GM12892 (cell line): ENCODE measurements at regions not wholly inside any gene's neighbourhood (a gene's known extent, or its start where the extent isn't known, plus 50 kb on each side); places are given as distances from the start of the nearest gene placed in this dataset.

Source experiments
- DNase-seq: peaks from one replicate; pipeline ENCODE4 v3.0.0; 2011; ENCODE audit not compliant: insufficient read length
- FAIRE-seq: peaks from 2 replicates; lab custom pipeline; 2011; peaks lifted over from hg19 to GRCh38; lab: Jason Lieb, UNC
- POLR2A ChIP-seq: IDR thresholded peaks from 2 replicates; pipeline ENCODE4 v1.6.1; 2011; ENCODE audit warnings: low read depth, low read length, control low read depth
- POLR2AphosphoS5 ChIP-seq: IDR thresholded peaks from 2 replicates; pipeline ENCODE4 v1.6.1; 2011; ENCODE audit warnings: low read depth, low read length, control low read depth
- TAF1 ChIP-seq: IDR thresholded peaks from 2 replicates; pipeline ENCODE4 v1.6.1; 2011; ENCODE audit warnings: low read depth, mild to moderate bottlenecking, control low read depth, low read length, borderline replicate concordance

GRCh38 chr5:166428264-166428803 lies 1863.1 kb upstream of the WWC1 start:
- TF ChIP-seq POLR2AphosphoS5 (no peak), POLR2A (no peak), TAF1 (no peak)
- FAIRE-seq (no peak), DNase-seq (no peak)

GRCh38 chr5:166430491-166431319 lies 1860.7 kb upstream of the WWC1 start:
- DNase-seq (no peak), FAIRE-seq (no peak)

GRCh38 chr5:166431456-166431855 lies 1860.0 kb upstream of the WWC1 start:
- FAIRE-seq (no peak), DNase-seq (no peak)
- TF ChIP-seq TAF1 (no peak), POLR2A (no peak), POLR2AphosphoS5 (no peak)

More at GRCh38 chr5:166430491-166431319, 1860.7 kb upstream of the WWC1 start:
- TF ChIP-seq POLR2AphosphoS5 (no peak), TAF1 (no peak)

GRCh38 chr5:166433679-166434078 lies 1857.8 kb upstream of the WWC1 start:
- no peak for TF ChIP-seq POLR2A
- TF ChIP-seq POLR2AphosphoS5: no peak
- TF ChIP-seq TAF1: no peak
- DNase-seq (no peak), FAIRE-seq (no peak)

- DNase-seq (no peak), FAIRE-seq (no peak)
- no peak for TF ChIP-seq TAF1
- no peak for TF ChIP-seq POLR2A
- no peak for TF ChIP-seq POLR2AphosphoS5
Measured at GRCh38 chr5:166436872-166437271, 1854.6 kb upstream of the WWC1 start.

GRCh38 chr5:166486348-166486747 lies 1805.1 kb upstream of the WWC1 start:
- no peak for DNase-seq
- TF ChIP-seq POLR2A (no peak), TAF1 (no peak), POLR2AphosphoS5 (no peak)
- no peak for FAIRE-seq

GRCh38 chr5:166488560-166488959 lies 1802.9 kb upstream of the WWC1 start:
- FAIRE-seq: no peak
- TF ChIP-seq POLR2AphosphoS5: no peak
- no peak for TF ChIP-seq TAF1
- no peak for TF ChIP-seq POLR2A
- no peak for DNase-seq

- no peak for FAIRE-seq
- no peak for DNase-seq
- no peak for TF ChIP-seq TAF1
- no peak for TF ChIP-seq POLR2A
- TF ChIP-seq POLR2AphosphoS5: no peak
Measured at GRCh38 chr5:166493040-166493439, 1798.4 kb upstream of the WWC1 start.

- TF ChIP-seq POLR2AphosphoS5 (no peak), POLR2A (no peak), TAF1 (no peak)
- no peak for DNase-seq
- FAIRE-seq: no peak
Measured at GRCh38 chr5:166493612-166494011, 1797.8 kb upstream of the WWC1 start.

- DNase-seq (no peak), FAIRE-seq (no peak)
- TF ChIP-seq POLR2A (no peak), POLR2AphosphoS5 (no peak), TAF1 (no peak)
Measured at GRCh38 chr5:166497496-166498104, 1793.8 kb upstream of the WWC1 start.

- TF ChIP-seq POLR2A (no peak), POLR2AphosphoS5 (no peak), TAF1 (no peak)
- DNase-seq: no peak
- FAIRE-seq: no peak
Measured at GRCh38 chr5:166499447-166500240, 1791.8 kb upstream of the WWC1 start.
